SK-N-SH (cell line): ENCODE measurements at regions not wholly inside any gene's neighbourhood (a gene's known extent, or its start where the extent isn't known, plus 50 kb on each side); places are given as distances from the start of the nearest gene placed in this dataset.
A peak's percentile ranks its signal among the peaks of the same experiment; 100 is the strongest.
"Not testable (repeated sequence)": the region's sequence is repeated elsewhere in the genome, so short reads cannot be mapped to it uniquely, and the experiment has no call there.

Experiments used
- CTCF ChIA-PET: fragments of 300-600, 350-600 bp; formaldehyde crosslinking; extraction: SDS; loops from one replicate; lab custom pipeline; 2021; lab: Yijun Ruan, JAX
- POLR2A ChIA-PET: fragments of 350-600 bp; sonication (Branson Sonifier 250); formaldehyde crosslinking; extraction: SDS; loops from one replicate; lab custom pipeline; 2020; ENCODE audit warnings: antibody characterized with exemption, inconsistent platforms; lab: Yijun Ruan, JAX
- DNase-seq: peaks from one replicate; pipeline ENCODE4 v3.0.0; 2012
- H2AFZ ChIP-seq: fragments of 200-600 bp; sonication (generic); 2 replicates; pipeline ENCODE4 v1.8.1; 2016; ENCODE audit warnings: antibody characterized with exemption, mild to moderate bottlenecking, low read depth
- H3F3A ChIP-seq: fragments of 200-600 bp; sonication (generic); replicated peaks from 2 replicates; pipeline ENCODE3; 2016; ENCODE audit warnings: antibody characterized with exemption, mild to moderate bottlenecking; ENCODE audit not compliant: insufficient read depth
- H3K27ac ChIP-seq, 2 experiments: fragments of 200-500 bp in 1 of 2; fragments of 200-600 bp in 1 of 2; sonication (Bioruptor generic) in 1 of 2; sonication (generic), shearing (Covaris generic) in 1 of 2; 2 replicates each; pipeline versions ENCODE4 v1.5.1 to v1.6.1; 2014 to 2016; ENCODE audit warnings: low read depth in 2 of 2, inconsistent platforms in 1 of 2, low read length in 1 of 2, mild to moderate bottlenecking in 1 of 2, mixed read lengths in 1 of 2
- H3K27me3 ChIP-seq: fragments of 200-600 bp; sonication (generic), shearing (Covaris generic); 2 replicates; pipeline ENCODE4 v1.6.1; 2016; ENCODE audit warnings: mixed run types; ENCODE audit not compliant: insufficient read depth
- H3K36me3 ChIP-seq, 2 experiments: fragments of 200-500 bp in 1 of 2; fragments of 200-600 bp in 1 of 2; sonication (Bioruptor generic) in 1 of 2; sonication (generic) in 1 of 2; replicated peaks in 1 of 2; 2 replicates each; pipeline versions ENCODE3 to v1.5.1; 2014 to 2016; ENCODE audit warnings: low read length in 1 of 2, mild to moderate bottlenecking in 1 of 2; ENCODE audit not compliant: insufficient read depth in 2 of 2, control insufficient read depth in 1 of 2
- H3K4me1 ChIP-seq, 2 experiments: fragments of 200-500 bp in 1 of 2; fragments of 200-600 bp in 1 of 2; sonication (Bioruptor generic) in 1 of 2; sonication (generic), shearing (Covaris generic) in 1 of 2; 2 replicates each; pipeline versions ENCODE4 v1.5.1 to v1.6.1; 2014 to 2016; ENCODE audit warnings: low read depth in 1 of 2, low read length in 1 of 2, mixed run types in 1 of 2; ENCODE audit not compliant: insufficient read depth in 2 of 2, control insufficient read depth in 1 of 2
- H3K4me2 ChIP-seq: fragments of 200-600 bp; sonication (generic), shearing (Covaris generic); 2 replicates; pipeline ENCODE4 v1.6.1; 2017; ENCODE audit warnings: mixed run types
- H3K4me3 ChIP-seq, 2 experiments: fragments of 200-500 bp in 1 of 2; fragments of 200-600 bp in 1 of 2; sonication (Bioruptor generic) in 1 of 2; sonication (generic), shearing (Covaris generic) in 1 of 2; 2 replicates each; pipeline versions ENCODE4 v1.5.1 to v1.8.1; 2014 to 2016; ENCODE audit warnings: low read depth in 2 of 2, inconsistent platforms in 1 of 2, low read length in 1 of 2, mild to moderate bottlenecking in 1 of 2, mixed read lengths in 1 of 2, moderate library complexity in 1 of 2
- H3K79me2 ChIP-seq: fragments of 200-600 bp; sonication (generic); 2 replicates; pipeline ENCODE4 v1.8.1; 2017; ENCODE audit warnings: mild to moderate bottlenecking; ENCODE audit not compliant: insufficient read depth
- H3K9ac ChIP-seq: fragments of 200-600 bp; sonication (generic); 2 replicates; pipeline ENCODE4 v1.6.1; 2017; ENCODE audit warnings: mixed run types
- H3K9me2 ChIP-seq: fragments of 200-600 bp; sonication (generic); 2 replicates; pipeline ENCODE4 v1.6.1; 2017; ENCODE audit warnings: mixed run types
- H3K9me3 ChIP-seq: fragments of 200-600 bp; sonication (generic); 2 replicates; pipeline ENCODE4 v1.6.1; 2017; ENCODE audit warnings: mixed run types, mild to moderate bottlenecking, moderate library complexity
- H4K20me1 ChIP-seq: fragments of 200-600 bp; sonication (generic); 2 replicates; pipeline ENCODE4 v1.6.1; 2017; ENCODE audit warnings: mild to moderate bottlenecking, mixed run types; ENCODE audit not compliant: insufficient read depth
- RAD21 ChIP-seq: IDR thresholded peaks from 2 replicates; pipeline ENCODE4 v1.6.1; 2012; ENCODE audit warnings: mild to moderate bottlenecking, low read length
- WGBS: methylation state at CpG from one replicate; pipeline ENCODE4 v1.1.6; 2017; ENCODE audit warnings: low lambda C conversion rate; 5-methylcytosine and 5-hydroxymethylcytosine counted together

DNA sequence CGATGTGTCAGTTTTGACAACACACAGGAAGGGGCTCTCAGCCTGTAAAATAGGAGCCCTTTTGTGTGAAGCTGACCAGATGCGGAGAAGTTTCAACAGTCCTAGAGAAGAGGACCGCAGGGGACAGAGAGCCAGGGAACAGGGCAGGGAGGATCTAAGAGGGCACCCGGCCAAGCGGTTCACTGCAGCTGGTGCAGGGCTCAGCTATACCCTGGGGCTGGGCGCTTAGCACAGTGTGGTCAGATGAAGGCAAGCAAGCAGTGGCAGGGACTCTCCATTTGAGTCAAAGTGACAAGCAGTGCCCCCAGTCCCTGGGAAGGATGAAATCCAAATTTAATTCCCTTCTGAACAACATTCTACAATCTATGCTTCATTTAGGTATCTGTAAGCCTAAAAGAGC, 88.9 kb upstream of the PLGLB2 start:
- 67% methylated on average over 4 of the region's 6 CpGs for WGBS

GRCh38 chr2:87660164-87660563, 87.7 kb upstream of the PLGLB2 start:
- POLR2A ChIA-PET, H3K27me3 ChIP-seq, H3K9me2 ChIP-seq, H3K79me2 ChIP-seq, H3K36me3 ChIP-seq, H3K4me1 ChIP-seq, H3K4me2 ChIP-seq, H3K9ac ChIP-seq, CTCF ChIA-PET, H2AFZ ChIP-seq, H4K20me1 ChIP-seq, H3K4me3 ChIP-seq, DNase-seq, H3F3A ChIP-seq, H3K9me3 ChIP-seq, H3K27ac ChIP-seq: not testable (repeated sequence)
- 98% methylated on average over 4 of the region's 10 CpGs for WGBS

More for the DNA sequence above, 88.9 kb upstream of the PLGLB2 start:
- H3K4me1 ChIP-seq, H3K4me2 ChIP-seq, H3K9me2 ChIP-seq, H3K4me3 ChIP-seq, H3K27me3 ChIP-seq, CTCF ChIA-PET, H3K27ac ChIP-seq, DNase-seq, H3K9ac ChIP-seq, POLR2A ChIA-PET, H2AFZ ChIP-seq, H3K79me2 ChIP-seq, H3K36me3 ChIP-seq: not testable (repeated sequence)
- peak; percentile 3; the same call in 1 of the 2 replicates for TF ChIP-seq RAD21
- TF ChIP-seq, all 33 proteins: peak for 1; not testable (repeated sequence) for 32
- H3F3A ChIP-seq, H3K9me3 ChIP-seq, H4K20me1 ChIP-seq: not testable (repeated sequence)

GRCh38 chr2:87662316-87663290, 85.3 kb upstream of the PLGLB2 start:
- H3K4me3 ChIP-seq, CTCF ChIA-PET: not testable (repeated sequence)
- 95% methylated on average over 8 of the region's 10 CpGs for WGBS

GRCh38 chr2:87663347-87663746, 84.5 kb upstream of the PLGLB2 start:
- H3K9me3 ChIP-seq, POLR2A ChIA-PET, H3K9ac ChIP-seq, CTCF ChIA-PET, H2AFZ ChIP-seq, H3K27ac ChIP-seq, H3K36me3 ChIP-seq, H3K4me3 ChIP-seq, DNase-seq, H3K4me2 ChIP-seq, H4K20me1 ChIP-seq, H3F3A ChIP-seq, H3K27me3 ChIP-seq, H3K79me2 ChIP-seq, H3K9me2 ChIP-seq, H3K4me1 ChIP-seq: not testable (repeated sequence)

More at GRCh38 chr2:87662316-87663290, 85.3 kb upstream of the PLGLB2 start:
- H4K20me1 ChIP-seq, H3K27ac ChIP-seq, H3K9ac ChIP-seq, H3K9me3 ChIP-seq, H3F3A ChIP-seq, H3K27me3 ChIP-seq, H2AFZ ChIP-seq, H3K4me2 ChIP-seq, H3K9me2 ChIP-seq, H3K79me2 ChIP-seq, H3K36me3 ChIP-seq, H3K4me1 ChIP-seq, POLR2A ChIA-PET, DNase-seq: not testable (repeated sequence)

DNA sequence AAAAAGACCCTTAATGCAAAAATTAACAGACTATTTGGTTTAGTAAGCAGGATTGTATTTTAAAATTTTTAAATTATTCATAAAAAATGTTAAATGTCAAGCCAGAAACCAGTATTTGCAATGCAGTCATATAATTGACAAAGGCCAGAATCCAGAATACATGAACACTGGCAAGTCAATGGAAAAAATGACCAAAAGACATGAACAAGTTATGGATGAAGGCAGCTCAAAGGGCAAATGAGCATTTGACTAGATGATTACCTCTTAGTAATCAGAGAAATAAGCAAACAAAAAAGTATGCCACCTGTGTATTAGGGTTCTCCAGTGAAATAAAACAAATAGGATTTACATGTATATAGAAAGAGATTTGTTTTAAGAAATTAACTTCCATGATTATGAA, 80.9 kb upstream of the PLGLB2 start:
- H3K27ac ChIP-seq, H3K4me3 ChIP-seq, H3K27me3 ChIP-seq, POLR2A ChIA-PET, H3F3A ChIP-seq, H3K9me2 ChIP-seq, H3K4me2 ChIP-seq, H3K9me3 ChIP-seq, H3K36me3 ChIP-seq, H4K20me1 ChIP-seq, H2AFZ ChIP-seq, CTCF ChIA-PET, H3K4me1 ChIP-seq, DNase-seq, H3K9ac ChIP-seq, H3K79me2 ChIP-seq: not testable (repeated sequence)

DNA sequence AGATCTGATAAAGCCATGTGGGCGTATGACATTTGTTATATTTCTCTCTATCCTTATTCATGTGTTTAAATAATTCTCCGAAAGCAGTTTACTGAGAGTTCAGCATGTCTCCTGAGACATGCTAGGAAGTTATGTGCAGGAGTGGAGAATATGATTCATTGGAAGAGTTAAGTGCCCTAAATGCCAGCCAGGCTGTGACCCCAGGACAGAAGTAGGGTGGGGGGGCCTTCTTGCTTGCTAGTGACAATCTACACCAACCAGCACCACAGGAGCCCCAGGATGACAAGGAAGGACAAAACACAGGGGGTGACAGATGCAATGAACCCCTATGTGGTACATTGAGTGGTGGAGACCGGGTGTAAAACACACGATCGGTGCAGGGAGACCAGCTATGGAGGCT, 79.5 kb upstream of the PLGLB2 start:
- H3K36me3 ChIP-seq, POLR2A ChIA-PET, H3K4me1 ChIP-seq, H3K27ac ChIP-seq, H3K9me2 ChIP-seq, DNase-seq, H4K20me1 ChIP-seq, H2AFZ ChIP-seq, H3F3A ChIP-seq, H3K9ac ChIP-seq, H3K4me3 ChIP-seq, H3K79me2 ChIP-seq, CTCF ChIA-PET, H3K27me3 ChIP-seq, H3K9me3 ChIP-seq, H3K4me2 ChIP-seq: not testable (repeated sequence)
- no CpG with 5 or more reads among the region's 5 CpGs for WGBS
